ENCODE measurements at regions not wholly inside any gene's neighbourhood (a gene's known extent, or its start where the extent isn't known, plus 50 kb on each side); places are given as distances from the start of the nearest gene placed in this dataset.

- peak; percentile 89 for ATAC-seq
Observed at GRCh38 chr6:166786704-166787293, 159.7 kb upstream of the RPS6KA2 start.

DNA sequence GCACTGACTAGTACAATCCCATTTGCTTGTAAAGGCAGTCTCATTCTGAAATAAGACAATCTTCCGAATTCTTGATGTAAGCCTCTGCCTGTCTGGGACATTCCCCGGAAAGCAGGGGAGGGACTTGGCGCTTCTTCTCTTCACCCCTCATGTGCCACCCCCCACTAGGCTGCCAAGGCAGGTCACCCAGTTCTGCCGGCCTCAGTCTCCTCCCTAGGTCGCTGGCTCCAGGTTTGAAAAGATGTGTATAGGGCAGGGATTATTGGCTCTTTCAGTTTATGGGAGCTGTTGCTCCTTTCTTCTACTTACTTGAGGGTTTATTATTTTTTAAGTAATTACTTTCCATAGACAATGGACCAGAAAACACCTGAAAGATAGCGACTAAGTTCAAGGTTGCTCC, 158.1 kb upstream of the RPS6KA2 start:
- DNase-seq (no peak), ATAC-seq (no peak)
- no peaks in the 10 kb centered on the region for H3K36me3 ChIP-seq
- H3K9me3 ChIP-seq = no peaks in the 10 kb centered on the region
- TF ChIP-seq, protein P1, sequence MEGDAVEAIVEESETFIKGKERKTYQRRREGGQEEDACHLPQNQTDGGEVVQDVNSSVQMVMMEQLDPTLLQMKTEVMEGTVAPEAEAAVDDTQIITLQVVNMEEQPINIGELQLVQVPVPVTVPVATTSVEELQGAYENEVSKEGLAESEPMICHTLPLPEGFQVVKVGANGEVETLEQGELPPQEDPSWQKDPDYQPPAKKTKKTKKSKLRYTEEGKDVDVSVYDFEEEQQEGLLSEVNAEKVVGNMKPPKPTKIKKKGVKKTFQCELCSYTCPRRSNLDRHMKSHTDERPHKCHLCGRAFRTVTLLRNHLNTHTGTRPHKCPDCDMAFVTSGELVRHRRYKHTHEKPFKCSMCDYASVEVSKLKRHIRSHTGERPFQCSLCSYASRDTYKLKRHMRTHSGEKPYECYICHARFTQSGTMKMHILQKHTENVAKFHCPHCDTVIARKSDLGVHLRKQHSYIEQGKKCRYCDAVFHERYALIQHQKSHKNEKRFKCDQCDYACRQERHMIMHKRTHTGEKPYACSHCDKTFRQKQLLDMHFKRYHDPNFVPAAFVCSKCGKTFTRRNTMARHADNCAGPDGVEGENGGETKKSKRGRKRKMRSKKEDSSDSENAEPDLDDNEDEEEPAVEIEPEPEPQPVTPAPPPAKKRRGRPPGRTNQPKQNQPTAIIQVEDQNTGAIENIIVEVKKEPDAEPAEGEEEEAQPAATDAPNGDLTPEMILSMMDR (IDR thresholded peaks at IDR 0.05) = no peak
- H3K27me3 ChIP-seq = no peaks in the 10 kb centered on the region
- no peaks in the 10 kb centered on the region for H3K4me1 ChIP-seq
- no peak overlapping the region for H3K27ac ChIP-seq
- intact Hi-C loops (cut with DNase I) = no loop called here
- no peak overlapping the region for H3K4me3 ChIP-seq

More at GRCh38 chr6:166786704-166787293, 159.7 kb upstream of the RPS6KA2 start:
- no peak overlapping the region for H3K27ac ChIP-seq
- no peaks in the 10 kb centered on the region for H3K36me3 ChIP-seq
- H3K4me1 ChIP-seq = no peaks in the 10 kb centered on the region
- H3K27me3 ChIP-seq = no peaks in the 10 kb centered on the region
- no peak for DNase-seq
- no peak overlapping the region for H3K4me3 ChIP-seq
- intact Hi-C loops (cut with DNase I) = no loop called here
- TF ChIP-seq, protein P1 (IDR thresholded peaks at IDR 0.05) = peak; percentile 77
- H3K9me3 ChIP-seq = no peaks in the 10 kb centered on the region

- Histone ChIP-seq H3K27ac (no peak overlapping the region), H3K36me3 (no peaks in the 10 kb centered on the region), H3K9me3 (no peaks in the 10 kb centered on the region), H3K27me3 (no peaks in the 10 kb centered on the region), H3K4me1 (no peaks in the 10 kb centered on the region), H3K4me3 (no peak overlapping the region)
- intact Hi-C loops (cut with DNase I) = no loop called here
- no peak for DNase-seq
- TF ChIP-seq, protein P1 (IDR thresholded peaks at IDR 0.05) = no peak
- ATAC-seq = no peak
Observed at GRCh38 chr6:166784691-166785090, 157.6 kb upstream of the RPS6KA2 start.

- intact Hi-C loops (cut with DNase I) = no loop called here
- H3K9me3 ChIP-seq = no peaks in the 10 kb centered on the region
- no peaks in the 10 kb centered on the region for H3K4me1 ChIP-seq
- H3K27ac ChIP-seq = no peak overlapping the region
- TF ChIP-seq, protein P1 (IDR thresholded peaks at IDR 0.05) = no peak
- no peak overlapping the region for H3K4me3 ChIP-seq
- no peaks in the 10 kb centered on the region for H3K36me3 ChIP-seq
- no peak for DNase-seq
- ATAC-seq = no peak
- no peaks in the 10 kb centered on the region for H3K27me3 ChIP-seq
Observed at GRCh38 chr6:166782520-166782919, 155.5 kb upstream of the RPS6KA2 start.

DNA sequence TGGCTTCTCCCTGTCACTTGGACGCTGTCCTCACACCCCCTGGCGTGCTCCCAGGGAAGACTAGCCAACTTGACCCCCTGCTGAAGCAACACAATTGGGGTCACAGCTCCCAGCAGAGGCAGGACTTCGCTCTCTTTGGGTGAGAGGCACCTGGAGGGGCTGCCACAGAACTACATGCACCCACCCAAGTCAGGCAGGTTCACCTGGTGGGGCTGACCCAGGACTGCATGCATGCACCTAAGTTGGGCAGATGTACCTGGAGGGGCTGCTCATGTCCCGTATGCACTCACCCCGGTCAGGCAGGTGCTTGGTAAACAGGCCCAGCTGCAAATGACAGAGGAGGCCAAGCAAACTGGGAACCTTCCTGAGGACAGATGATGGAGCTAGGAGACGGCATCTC, 154.3 kb upstream of the RPS6KA2 start:
- Histone ChIP-seq H3K4me3 (no peak overlapping the region), H3K4me1 (no peaks in the 10 kb centered on the region), H3K27me3 (no peaks in the 10 kb centered on the region), H3K36me3 (no peaks in the 10 kb centered on the region), H3K27ac (no peak overlapping the region), H3K9me3 (no peaks in the 10 kb centered on the region)
- ATAC-seq = no peak
- no peak for DNase-seq
- intact Hi-C loops (cut with DNase I) = no loop called here
- TF ChIP-seq, protein P1 (IDR thresholded peaks at IDR 0.05) = no peak

All from upper lobe of right lung (tissue), 1 donor.